Liver (tissue), 8 donors: ENCODE measurements at regions not wholly inside any gene's neighbourhood (a gene's known extent, or its start where the extent isn't known, plus 50 kb on each side); places are given as distances from the start of the nearest gene placed in this dataset.

Experiments
- DNase-seq: peaks from one replicate; pipeline ENCODE4 v3.0.0-alpha.2; 2017; ENCODE audit warnings: low spot score
- H3K27ac ChIP-seq, 2 donors: one replicate each; pipeline ENCODE4 v1.7.0; 2013; ENCODE audit warnings: inconsistent platforms in 2 of 2, low read length in 2 of 2, control low read depth in 1 of 2, low read depth in 1 of 2, mild to moderate bottlenecking in 1 of 2
- H3K27me3 ChIP-seq, 4 donors: one replicate each; pipeline versions ENCODE4 v1.6.1 to v1.7.0; 2013; ENCODE audit warnings: low read length in 3 of 4, inconsistent platforms in 1 of 4, mild to moderate bottlenecking in 1 of 4, moderate library complexity in 1 of 4; ENCODE audit not compliant: control insufficient read depth in 4 of 4, insufficient read depth in 4 of 4
- H3K36me3 ChIP-seq, 4 donors: one replicate each; pipeline versions ENCODE4 v1.6.1 to v1.7.0; 2013; ENCODE audit warnings: low read length in 3 of 4, mild to moderate bottlenecking in 3 of 4, low read depth in 1 of 4, moderate library complexity in 1 of 4; ENCODE audit not compliant: control insufficient read depth in 4 of 4, insufficient read depth in 3 of 4
- H3K4me1 ChIP-seq, 4 donors: one replicate each; pipeline versions ENCODE4 v1.6.1 to v1.7.0; 2013; ENCODE audit warnings: low read length in 3 of 4, mild to moderate bottlenecking in 3 of 4, moderate library complexity in 1 of 4; ENCODE audit not compliant: control insufficient read depth in 4 of 4, insufficient read depth in 4 of 4
- H3K4me3 ChIP-seq, 3 donors: one replicate each; pipeline versions ENCODE4 v1.6.1 to v1.7.0; 2013; ENCODE audit warnings: low read length in 3 of 3, control low read depth in 1 of 3, low read depth in 1 of 3, mild to moderate bottlenecking in 1 of 3
- H3K9ac ChIP-seq, 2 donors: one replicate each; pipeline ENCODE4 v1.7.0; 2013; ENCODE audit warnings: low read length in 2 of 2, mild to moderate bottlenecking in 2 of 2, moderate library complexity in 2 of 2, control low read depth in 1 of 2, low read depth in 1 of 2
- H3K9me3 ChIP-seq, 4 donors: one replicate each; pipeline versions ENCODE4 v1.6.1 to v1.7.0; 2013; ENCODE audit warnings: low read length in 3 of 4; ENCODE audit not compliant: control insufficient read depth in 4 of 4
- ATF3 ChIP-seq: IDR thresholded peaks from 2 replicates; pipeline ENCODE4 v1.6.1; 2016; ENCODE audit warnings: antibody characterized with exemption
- CTCF ChIP-seq: fragments of 150-350 bp; IDR thresholded peaks from 2 replicates; pipeline ENCODE4 v1.5.1; 2017; ENCODE audit warnings: improper control_type of control experiment, low read depth, low read length; ENCODE audit not compliant: missing input control
- EGR1 ChIP-seq, 2 donors: IDR thresholded peaks; 2 replicates each; pipeline ENCODE4 v1.6.1; 2016 to 2018; ENCODE audit warnings: antibody characterized with exemption in 2 of 2, low read depth in 2 of 2
- FOXA1 ChIP-seq: IDR thresholded peaks from 2 replicates; pipeline ENCODE4 v1.6.1; 2016; ENCODE audit warnings: antibody characterized with exemption
- FOXA2 ChIP-seq: IDR thresholded peaks from 2 replicates; pipeline ENCODE4 v1.6.1; 2016; ENCODE audit warnings: antibody characterized with exemption
- GABPA ChIP-seq, 2 donors: IDR thresholded peaks in 1 of 2; conservative IDR thresholded peaks in 1 of 2; 2 replicates each; pipeline ENCODE4 v1.6.1; 2016; ENCODE audit warnings: antibody characterized with exemption in 2 of 2, mild to moderate bottlenecking in 1 of 2, moderate library complexity in 1 of 2
- HNF4A ChIP-seq, 2 donors: conservative IDR thresholded peaks; 2 replicates each; pipeline ENCODE4 v1.6.1; 2016; ENCODE audit warnings: antibody characterized with exemption in 2 of 2, mild to moderate bottlenecking in 2 of 2
- HNF4G ChIP-seq: IDR thresholded peaks from 2 replicates; pipeline ENCODE4 v1.6.1; 2016; ENCODE audit warnings: antibody characterized with exemption
- JUND ChIP-seq, 2 donors: IDR thresholded peaks; 2 replicates each; pipeline ENCODE4 v1.6.1; 2016; ENCODE audit warnings: antibody characterized with exemption in 2 of 2
- MAX ChIP-seq: IDR thresholded peaks from 2 replicates; pipeline ENCODE4 v1.6.1; 2016; ENCODE audit warnings: antibody characterized with exemption
- NR2F2 ChIP-seq: IDR thresholded peaks from 2 replicates; pipeline ENCODE4 v1.6.1; 2016; ENCODE audit warnings: antibody characterized with exemption
- RAD21 ChIP-seq, 2 donors: IDR thresholded peaks; 2 replicates each; pipeline ENCODE4 v1.6.1; 2016; ENCODE audit warnings: antibody characterized with exemption in 2 of 2, mild to moderate bottlenecking in 2 of 2
- REST ChIP-seq: IDR thresholded peaks from 2 replicates; pipeline ENCODE4 v1.6.1; 2016; ENCODE audit warnings: antibody characterized with exemption, mild to moderate bottlenecking
- RXRA ChIP-seq, 2 donors: IDR thresholded peaks; 2 replicates each; pipeline ENCODE4 v1.6.1; 2017 to 2018; ENCODE audit warnings: antibody characterized with exemption in 2 of 2, mild to moderate bottlenecking in 1 of 2
- SP1 ChIP-seq: IDR thresholded peaks from 2 replicates; pipeline ENCODE4 v1.6.1; 2018; ENCODE audit warnings: antibody characterized with exemption, mild to moderate bottlenecking
- TAF1 ChIP-seq: conservative IDR thresholded peaks from 2 replicates; pipeline ENCODE4 v1.6.1; 2016; ENCODE audit warnings: antibody characterized with exemption, mild to moderate bottlenecking
- YY1 ChIP-seq: IDR thresholded peaks from 2 replicates; pipeline ENCODE4 v1.6.1; 2016; ENCODE audit warnings: antibody characterized with exemption, mild to moderate bottlenecking
- ZBTB33 ChIP-seq: IDR thresholded peaks from 2 replicates; pipeline ENCODE4 v1.6.1; 2016; ENCODE audit warnings: antibody characterized with exemption
- WGBS: extraction: QIAGEN DNeasy Blood & Tissue Kit; methylation state at CpG from one replicate; pipeline ENCODE4 v1.1.7; 2013; 5-methylcytosine and 5-hydroxymethylcytosine counted together
- donor health status: healthy.
- donor health status: healthy.
- donor health status: healthy.
- donor health status: healthy.
- donor health status: healthy.

- TF ChIP-seq JUND (IDR thresholded peaks at IDR 0.05) (no peak), ZBTB33 (no peak), MAX (no peak), FOXA2 (no peak), HNF4A (conservative IDR thresholded peaks at IDR 0.05) (no peak), TAF1 (no peak), ATF3 (no peak), EGR1 (IDR thresholded peaks at IDR 0.05; ENCODE audit: low read depth in 2 of 2) (no peak), CTCF (no peak), GABPA (IDR thresholded peaks at IDR 0.05 in 1 of 2, conservative IDR thresholded peaks at IDR 0.05 in 1 of 2) (no peak), NR2F2 (no peak), RAD21 (IDR thresholded peaks at IDR 0.05) (no peak), REST (no peak), SP1 (no peak), FOXA1 (no peak), RXRA (IDR thresholded peaks at IDR 0.05) (no peak), YY1 (no peak), HNF4G (no peak)
- no peak for DNase-seq
- Histone ChIP-seq H3K27ac (no peak overlapping the region), H3K4me3 (no peak overlapping the region), H3K9ac (no peak overlapping the region), H3K36me3 (no peaks in the 10 kb centered on the region), H3K4me1 (no peaks in the 10 kb centered on the region), H3K9me3 (no peaks in the 10 kb centered on the region), H3K27me3 (no peaks in the 10 kb centered on the region)
- WGBS = 94% methylated on average over 5 of the region's 5 CpGs
Measured at GRCh38 chr18:42649331-42650035, 466.0 kb downstream of the RIT2 start.
